Mesendoderm (in vitro differentiated cells): ENCODE measurements at regions not wholly inside any gene's neighbourhood (a gene's known extent, or its start where the extent isn't known, plus 50 kb on each side); places are given as distances from the start of the nearest gene placed in this dataset.

ENCODE experiments used
- DNase-seq: peaks from one replicate; pipeline ENCODE4 v3.0.0; 2013
- H2AK5ac ChIP-seq: 2 replicates; pipeline ENCODE4 v1.6.1; 2013; ENCODE audit warnings: low read length, inconsistent platforms
- H2BK120ac ChIP-seq: 2 replicates; pipeline ENCODE4 v1.6.1; 2013; ENCODE audit warnings: low read depth, mild to moderate bottlenecking, low read length, moderate library complexity, mixed read lengths
- H2BK15ac ChIP-seq: replicated peaks from 2 replicates; pipeline ENCODE4 v1.6.1; 2013; ENCODE audit warnings: low read depth, mild to moderate bottlenecking, moderate library complexity
- H2BK5ac ChIP-seq: 2 replicates; pipeline ENCODE4 v1.6.1; 2013; ENCODE audit warnings: low read length, inconsistent platforms
- H3K18ac ChIP-seq: 2 replicates; pipeline ENCODE4 v1.6.1; 2013; ENCODE audit warnings: mild to moderate bottlenecking, low read length, mixed read lengths
- H3K23ac ChIP-seq: one replicate; pipeline ENCODE4 v1.6.1; 2013; ENCODE audit warnings: low read length
- H3K27ac ChIP-seq: 2 replicates; pipeline ENCODE4 v1.5.1; 2013; ENCODE audit warnings: low read depth, mild to moderate bottlenecking, inconsistent platforms, low read length, moderate library complexity
- H3K27me3 ChIP-seq: 2 replicates; pipeline ENCODE4 v1.6.1; 2013; ENCODE audit warnings: low read length, control low read depth, mild to moderate bottlenecking, inconsistent platforms; ENCODE audit not compliant: insufficient read depth, poor library complexity
- H3K36me3 ChIP-seq: 2 replicates; pipeline ENCODE4 v1.6.1; 2013; ENCODE audit warnings: low read length, inconsistent platforms; ENCODE audit not compliant: control insufficient read depth, insufficient read depth
- H3K4ac ChIP-seq: one replicate; pipeline ENCODE4 v1.6.1; 2013; ENCODE audit warnings: low read depth, mild to moderate bottlenecking, low read length, moderate library complexity
- H3K4me1 ChIP-seq: 2 replicates; pipeline ENCODE4 v1.6.1; 2013; ENCODE audit warnings: low read depth, low read length, inconsistent platforms; ENCODE audit not compliant: control insufficient read depth
- H3K4me2 ChIP-seq: 2 replicates; pipeline ENCODE4 v1.6.1; 2013; ENCODE audit warnings: low read length
- H3K4me3 ChIP-seq: 2 replicates; pipeline ENCODE4 v1.5.1; 2013; ENCODE audit warnings: mild to moderate bottlenecking, low read length
- H3K56ac ChIP-seq: one replicate; pipeline ENCODE4 v1.6.1; 2013; ENCODE audit warnings: low read length
- H3K79me1 ChIP-seq: 2 replicates; pipeline ENCODE4 v1.6.1; 2013; ENCODE audit warnings: low read length, inconsistent platforms
- H3K79me2 ChIP-seq: 2 replicates; pipeline ENCODE4 v1.6.1; 2013; ENCODE audit warnings: mild to moderate bottlenecking, low read length; ENCODE audit not compliant: control insufficient read depth, insufficient read depth
- H3K9ac ChIP-seq: 2 replicates; pipeline ENCODE4 v1.6.1; 2013; ENCODE audit warnings: low read length, inconsistent platforms
- H4K5ac ChIP-seq: one replicate; pipeline ENCODE4 v1.6.1; 2013; ENCODE audit warnings: low read length
- H4K8ac ChIP-seq: one replicate; pipeline ENCODE4 v1.6.1; 2013; ENCODE audit warnings: low read depth, mild to moderate bottlenecking, control low read depth, low read length, moderate library complexity
- WGBS: extraction: QIAGEN DNeasy Blood & Tissue Kit; methylation state at CpG from one replicate; pipeline ENCODE4 v1.1.7; 2013; ENCODE audit warnings: low lambda C conversion rate, missing lambda C conversion rate; ENCODE audit not compliant: insufficient coverage; ENCODE audit errors: extremely low coverage; 5-methylcytosine and 5-hydroxymethylcytosine counted together

GRCh38 chr16:54453871-54454270 lies 167.3 kb upstream of the IRX3 start:
- H3K27ac ChIP-seq = no peak overlapping the region
- DNase-seq = no peak
- no peak overlapping the region for H3K23ac ChIP-seq
- no peaks in the 10 kb centered on the region for H3K27me3 ChIP-seq
- no CpG with 5 or more reads among the region's 2 CpGs for WGBS
- no peak overlapping the region for H2AK5ac ChIP-seq
- no peak overlapping the region for H3K56ac ChIP-seq
- H3K36me3 ChIP-seq = no peaks in the 10 kb centered on the region
- no peak overlapping the region for H2BK5ac ChIP-seq
- H3K18ac ChIP-seq = no peak overlapping the region
- H4K8ac ChIP-seq = no peak overlapping the region
- no peak overlapping the region for H3K4ac ChIP-seq
- H4K5ac ChIP-seq = no peak overlapping the region
- no peak overlapping the region for H2BK120ac ChIP-seq
- no peak overlapping the region for H3K4me2 ChIP-seq
- H3K4me3 ChIP-seq = no peak overlapping the region
- no peaks in the 10 kb centered on the region for H3K79me2 ChIP-seq
- no peaks in the 10 kb centered on the region for H3K4me1 ChIP-seq
- H2BK15ac ChIP-seq = no peak overlapping the region
- no peaks in the 10 kb centered on the region for H3K79me1 ChIP-seq
- no peak overlapping the region for H3K9ac ChIP-seq

- Histone ChIP-seq H3K4me2 (no peak overlapping the region), H3K4me3 (no peak overlapping the region), H3K36me3 (no peaks in the 10 kb centered on the region), H3K23ac (no peak overlapping the region), H3K27ac (no peak overlapping the region), H3K9ac (no peak overlapping the region), H4K8ac (no peak overlapping the region), H3K79me1 (no peaks in the 10 kb centered on the region), H2BK5ac (no peak overlapping the region), H4K5ac (no peak overlapping the region), H2AK5ac (no peak overlapping the region), H3K18ac (peak overlapping the region; percentile 25), H3K4ac (peak overlapping the region; percentile 65), H3K79me2 (no peaks in the 10 kb centered on the region), H3K27me3 (no peaks in the 10 kb centered on the region), H3K4me1 (no peaks in the 10 kb centered on the region), H2BK15ac (peak overlapping the region; percentile 1), H2BK120ac (no peak overlapping the region), H3K56ac (no peak overlapping the region)
- no CpG with 5 or more reads among the region's 20 CpGs for WGBS
- peak; percentile 80 for DNase-seq
Observed at GRCh38 chr16:54447576-54448440, 161.2 kb upstream of the IRX3 start.

DNA sequence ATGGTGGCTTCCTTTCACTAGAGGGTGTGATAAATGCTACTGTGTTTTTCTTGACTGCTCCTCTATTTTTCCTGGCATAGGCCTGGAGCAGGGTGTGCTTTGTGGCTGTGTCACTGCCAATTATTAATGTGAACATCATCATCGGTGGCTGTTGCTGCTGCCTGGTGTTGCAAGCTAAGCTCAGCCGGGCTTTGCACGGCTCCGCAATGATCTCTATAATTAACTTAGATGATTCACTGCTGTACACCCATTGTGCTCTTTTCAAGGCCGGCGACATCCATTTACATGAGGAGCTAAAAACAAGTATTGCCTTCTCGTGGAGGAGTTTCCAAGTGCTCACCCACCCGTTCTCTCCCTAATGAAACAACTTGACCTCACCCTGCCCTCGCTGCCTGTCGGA lies 160.1 kb upstream of the IRX3 start:
- Histone ChIP-seq H3K56ac (no peak overlapping the region), H2BK5ac (no peak overlapping the region), H3K27ac (no peak overlapping the region), H2BK120ac (no peak overlapping the region), H4K5ac (no peak overlapping the region), H3K4ac (no peak overlapping the region), H2BK15ac (no peak overlapping the region), H3K4me2 (no peak overlapping the region), H3K36me3 (no peaks in the 10 kb centered on the region), H3K4me1 (no peaks in the 10 kb centered on the region), H3K4me3 (no peak overlapping the region), H3K79me1 (no peaks in the 10 kb centered on the region), H3K79me2 (no peaks in the 10 kb centered on the region), H4K8ac (no peak overlapping the region), H2AK5ac (no peak overlapping the region), H3K18ac (no peak overlapping the region), H3K27me3 (no peaks in the 10 kb centered on the region), H3K9ac (no peak overlapping the region), H3K23ac (no peak overlapping the region)
- no CpG with 5 or more reads among the region's 10 CpGs for WGBS
- DNase-seq = no peak

DNA sequence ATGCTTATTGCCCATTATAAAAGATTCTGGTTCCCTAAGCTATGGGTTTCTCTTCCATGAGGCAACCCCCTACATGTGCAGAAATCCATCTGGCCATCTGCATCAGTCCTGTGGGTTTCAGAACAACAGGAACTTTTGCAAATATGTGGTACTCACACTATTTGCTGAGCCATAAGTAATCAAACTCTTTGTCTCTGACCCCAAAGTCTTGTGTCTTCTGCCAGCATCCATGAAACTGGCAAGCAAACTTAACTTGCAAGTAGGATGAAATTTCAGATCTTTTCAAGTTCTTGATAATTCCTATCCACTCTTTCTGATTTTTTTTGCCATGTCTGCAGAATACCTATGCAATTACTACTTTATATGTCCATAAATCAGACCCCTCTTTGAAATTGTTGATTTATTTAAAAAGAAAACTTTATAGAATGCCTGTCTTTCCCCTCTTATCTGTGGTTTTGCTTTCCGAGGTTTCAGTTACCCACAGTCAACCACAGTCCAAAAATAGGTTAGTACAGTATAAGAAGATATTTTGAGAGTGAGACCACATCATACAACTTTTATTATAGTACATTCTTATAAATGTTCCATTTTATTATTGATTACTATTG lies 158.4 kb upstream of the IRX3 start:
- H3K4me1 ChIP-seq = no peaks in the 10 kb centered on the region
- no peak overlapping the region for H3K4ac ChIP-seq
- H3K4me3 ChIP-seq = no peak overlapping the region
- no peaks in the 10 kb centered on the region for H3K79me2 ChIP-seq
- H3K27me3 ChIP-seq = no peaks in the 10 kb centered on the region
- H2BK15ac ChIP-seq = no peak overlapping the region
- H3K9ac ChIP-seq = no peak overlapping the region
- H2AK5ac ChIP-seq = no peak overlapping the region
- H3K27ac ChIP-seq = no peak overlapping the region
- H3K36me3 ChIP-seq = no peaks in the 10 kb centered on the region
- H3K23ac ChIP-seq = no peak overlapping the region
- H4K5ac ChIP-seq = no peak overlapping the region
- no peak for DNase-seq
- no peak overlapping the region for H2BK5ac ChIP-seq
- H3K18ac ChIP-seq = no peak overlapping the region
- H3K79me1 ChIP-seq = no peaks in the 10 kb centered on the region
- no peak overlapping the region for H2BK120ac ChIP-seq
- H4K8ac ChIP-seq = no peak overlapping the region
- no peak overlapping the region for H3K56ac ChIP-seq
- no CpG with 5 or more reads among the region's 1 CpG for WGBS
- no peak overlapping the region for H3K4me2 ChIP-seq

GRCh38 chr16:54443839-54444238 lies 157.3 kb upstream of the IRX3 start:
- Histone ChIP-seq H2BK5ac (no peak overlapping the region), H3K36me3 (no peaks in the 10 kb centered on the region), H3K4me3 (no peak overlapping the region), H4K8ac (no peak overlapping the region), H3K79me1 (no peaks in the 10 kb centered on the region), H3K27ac (no peak overlapping the region), H3K9ac (no peak overlapping the region), H3K56ac (no peak overlapping the region), H2BK15ac (no peak overlapping the region), H3K4me1 (no peaks in the 10 kb centered on the region), H3K18ac (no peak overlapping the region), H3K23ac (no peak overlapping the region), H3K4ac (no peak overlapping the region), H2AK5ac (no peak overlapping the region), H3K4me2 (no peak overlapping the region), H3K79me2 (no peaks in the 10 kb centered on the region), H2BK120ac (no peak overlapping the region), H4K5ac (no peak overlapping the region), H3K27me3 (no peaks in the 10 kb centered on the region)
- no peak for DNase-seq
- WGBS = no CpG with 5 or more reads among the region's 1 CpG
